GM23338 (cell line): ENCODE measurements at regions not wholly inside any gene's neighbourhood (a gene's known extent, or its start where the extent isn't known, plus 50 kb on each side); places are given as distances from the start of the nearest gene placed in this dataset.

Source experiments
- ATAC-seq: fragments of 200-7000 bp; cut with Tn5 transposase; 3 replicates; pipeline ENCODE4 v1.9.1; 2020
- DNase-seq: peaks from one replicate; pipeline ENCODE4 v3.0.0-alpha.2; 2015; ENCODE audit warnings: low spot score
- H2AFZ ChIP-seq: fragments of 200-600 bp; sonication (generic); 2 replicates; pipeline ENCODE4 v1.8.0; 2016; ENCODE audit warnings: antibody characterized with exemption, mild to moderate bottlenecking, moderate library complexity
- H3F3A ChIP-seq: fragments of 200-600 bp; sonication (generic); replicated peaks from 2 replicates; pipeline ENCODE4 v1.8.0; 2017; ENCODE audit warnings: antibody characterized with exemption, mixed run types, low read depth
- H3K27ac ChIP-seq: fragments of 200-600 bp; sonication (generic); 2 replicates; pipeline ENCODE4 v1.6.1; 2016; ENCODE audit warnings: low read depth
- H3K27me3 ChIP-seq: fragments of 200-600 bp; sonication (generic); 2 replicates; pipeline ENCODE4 v1.8.0; 2016; ENCODE audit warnings: mild to moderate bottlenecking, mixed run types, moderate library complexity; ENCODE audit not compliant: insufficient read depth
- H3K36me3 ChIP-seq: fragments of 200-600 bp; sonication (generic); 2 replicates; pipeline ENCODE4 v1.8.0; 2016; ENCODE audit warnings: mild to moderate bottlenecking; ENCODE audit not compliant: insufficient read depth
- H3K4me1 ChIP-seq: fragments of 200-600 bp; sonication (generic); 2 replicates; pipeline ENCODE4 v1.8.0; 2016; ENCODE audit warnings: mild to moderate bottlenecking, moderate library complexity; ENCODE audit not compliant: insufficient read depth
- H3K4me2 ChIP-seq: fragments of 200-600 bp; sonication (generic); 2 replicates; pipeline ENCODE4 v1.7.1; 2017; ENCODE audit warnings: mixed run types
- H3K4me3 ChIP-seq: fragments of 200-600 bp; sonication (generic); 2 replicates; pipeline ENCODE4 v1.6.1; 2016; ENCODE audit warnings: mixed run types
- H3K79me2 ChIP-seq: fragments of 200-600 bp; sonication (generic); replicated peaks from 2 replicates; pipeline ENCODE4 v1.8.0; 2017; ENCODE audit warnings: mild to moderate bottlenecking; ENCODE audit not compliant: insufficient read depth
- H3K9me2 ChIP-seq: fragments of 200-600 bp; sonication (generic); 2 replicates; pipeline ENCODE4 v1.8.0; 2017; ENCODE audit not compliant: insufficient read depth
- H4K20me1 ChIP-seq: fragments of 200-600 bp; sonication (generic); replicated peaks from 2 replicates; pipeline ENCODE4 v1.8.0; 2017; ENCODE audit warnings: mild to moderate bottlenecking; ENCODE audit not compliant: insufficient read depth
- H3K27ac Mint-ChIP-seq: 2 replicates; pipeline ENCODE4 v1.8.0; 2020; ENCODE audit warnings: inconsistent platforms, mild to moderate bottlenecking, moderate library complexity, mixed read lengths
- H3K27me3 Mint-ChIP-seq: 3 replicates; pipeline ENCODE4 v1.8.0; 2022; ENCODE audit warnings: low read depth, mild to moderate bottlenecking, moderate library complexity, mixed read lengths, inconsistent platforms; ENCODE audit not compliant: insufficient read depth, poor library complexity
- H3K36me3 Mint-ChIP-seq: 3 replicates; pipeline ENCODE4 v1.8.0; 2021; ENCODE audit warnings: low read depth, mild to moderate bottlenecking, inconsistent platforms, moderate library complexity, mixed read lengths
- H3K4me1 Mint-ChIP-seq: 3 replicates; pipeline ENCODE4 v1.8.0; 2020; ENCODE audit warnings: mild to moderate bottlenecking, inconsistent platforms, mixed read lengths
- H3K4me3 Mint-ChIP-seq: 3 replicates; pipeline ENCODE4 v1.8.0; 2021; ENCODE audit warnings: moderate library complexity, mild to moderate bottlenecking, inconsistent platforms, mixed read lengths
- H3K9me3 Mint-ChIP-seq: 3 replicates; pipeline ENCODE4 v1.8.0; 2020; ENCODE audit warnings: moderate library complexity, mild to moderate bottlenecking, inconsistent platforms, mixed read lengths
- CREB1 ChIP-seq: fragments of 250-450 bp; sonication (Bioruptor Pico); IDR thresholded peaks from 2 replicates; pipeline ENCODE4 v1.5.0; 2020; ENCODE audit warnings: low read depth, mild to moderate bottlenecking, moderate library complexity
- ETS1 ChIP-seq: IDR thresholded peaks from 2 replicates; pipeline ENCODE4 v1.6.1; 2016; ENCODE audit warnings: antibody characterized with exemption
- EZH2 ChIP-seq: fragments of 200-600 bp; sonication (generic); IDR thresholded peaks from one replicate; pipeline ENCODE4 v1.8.0; 2017; ENCODE audit warnings: antibody characterized with exemption, mild to moderate bottlenecking, low read depth; ENCODE audit not compliant: unreplicated experiment
- EZH2phosphoT487 ChIP-seq: fragments of 200-600 bp; sonication (generic); IDR thresholded peaks from one replicate; pipeline ENCODE4 v1.8.1; 2018; ENCODE audit warnings: antibody characterized with exemption; ENCODE audit not compliant: unreplicated experiment
- JUNB ChIP-seq: IDR thresholded peaks from one replicate; pipeline ENCODE4 v1.6.1; 2016; ENCODE audit warnings: antibody characterized with exemption; ENCODE audit not compliant: unreplicated experiment
- NANOG ChIP-seq: IDR thresholded peaks from 2 replicates; pipeline ENCODE4 v1.6.1; 2016; ENCODE audit warnings: antibody characterized with exemption, borderline replicate concordance
- POLR2AphosphoS5 ChIP-seq: IDR thresholded peaks from 2 replicates; pipeline ENCODE4 v1.6.1; 2016; ENCODE audit warnings: antibody characterized with exemption, low read depth
- REST ChIP-seq: IDR thresholded peaks from one replicate; pipeline ENCODE4 v1.6.1; 2018; ENCODE audit warnings: antibody characterized with exemption; ENCODE audit not compliant: unreplicated experiment
- ZNF114 ChIP-seq: fragments of 250-450 bp; sonication (Bioruptor Pico); IDR thresholded peaks from 2 replicates; pipeline ENCODE4 v1.5.0; 2020; ENCODE audit warnings: mild to moderate bottlenecking, moderate library complexity
- ZNF331 ChIP-seq: fragments of 250-450 bp; sonication (Bioruptor Pico); IDR thresholded peaks from 2 replicates; pipeline ENCODE4 v1.5.0; 2020; ENCODE audit warnings: low read depth, mild to moderate bottlenecking, moderate library complexity
- ZNF462 ChIP-seq: fragments of 250-450 bp; sonication (Bioruptor Pico); IDR thresholded peaks from 2 replicates; pipeline ENCODE4 v1.5.0; 2020; ENCODE audit warnings: mild to moderate bottlenecking, moderate library complexity
- TF ChIP-seq, protein P1 (sequence below), 2 experiments: fragments of 200-600 bp in 1 of 2; sonication (generic) in 1 of 2; conservative IDR thresholded peaks; 2 replicates each; pipeline versions ENCODE4 v1.5.1 to v1.6.1; 2016 to 2017; ENCODE audit warnings: antibody characterized with exemption in 2 of 2, low read depth in 2 of 2, mild to moderate bottlenecking in 2 of 2, moderate library complexity in 1 of 2

DNA sequence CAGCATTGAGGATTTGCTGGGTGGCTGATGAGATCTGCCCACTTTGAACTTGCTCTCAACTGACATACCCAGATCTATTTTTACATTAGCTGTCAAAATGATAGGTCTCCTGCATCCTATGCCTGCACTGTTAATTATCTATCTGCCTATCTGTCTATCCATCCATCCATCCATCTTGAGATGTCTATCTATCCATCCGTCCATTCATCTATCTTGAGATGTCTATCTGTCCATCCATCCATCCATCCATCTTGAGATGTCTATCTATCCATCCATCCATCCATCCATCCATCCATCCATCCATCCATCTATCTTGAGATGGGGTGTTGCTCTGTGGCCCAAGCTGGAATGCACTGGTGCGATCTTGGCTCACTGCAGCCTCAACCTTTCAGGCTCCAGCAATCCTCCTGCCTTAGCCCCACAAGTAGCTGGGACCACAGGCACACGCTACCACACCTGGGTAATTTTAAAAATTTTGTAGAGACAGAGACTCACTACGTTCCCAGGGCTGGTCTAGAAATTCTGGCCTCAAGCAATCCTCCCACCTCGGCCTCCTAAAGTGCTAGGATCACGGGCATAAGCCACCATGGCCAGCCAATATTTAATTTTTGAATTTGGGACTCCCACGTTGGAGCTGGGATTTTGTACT is 159.4 kb upstream of the NSMCE3 start (continued):
- TF ChIP-seq EZH2 (no peak), ETS1 (no peak), JUNB (no peak), POLR2AphosphoS5 (no peak)

DNA sequence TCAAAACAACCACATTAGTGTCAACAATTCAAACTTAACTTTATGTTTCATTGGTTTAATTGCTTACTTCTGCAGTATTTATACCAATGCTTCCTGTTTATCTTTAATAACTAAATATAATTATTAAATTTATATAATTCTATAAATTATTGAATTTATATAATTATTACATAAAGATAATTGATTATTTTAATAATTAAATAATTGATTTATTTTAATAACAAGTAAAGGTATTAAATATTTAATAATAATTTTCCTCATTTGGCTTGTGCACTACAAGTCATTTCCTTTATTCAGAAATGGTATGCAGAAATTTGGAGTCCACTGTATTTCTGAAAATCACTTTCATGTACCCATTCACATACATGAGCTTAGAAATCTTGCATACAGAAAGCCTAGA is 156.2 kb upstream of the NSMCE3 start:
- H3K36me3 ChIP-seq = no peaks in the 10 kb centered on the region
- no peak overlapping the region for H3K4me3 ChIP-seq
- Mint-ChIP-seq H3K27ac (no peak overlapping the region), H3K4me1 (peaks cover under 1% of the 10 kb centered on the region; the same call in 1 of the 3 replicates), H3K27me3 (no peaks in the 10 kb centered on the region), H3K36me3 (peaks cover 5% of the 10 kb centered on the region; the same call in 2 of the 3 replicates), H3K4me3 (no peak overlapping the region), H3K9me3 (peaks cover 7% of the 10 kb centered on the region; the same call in 2 of the 3 replicates)
- H3K9me2 ChIP-seq = no peaks in the 10 kb centered on the region; the same call in 1 of the 2 replicates
- no peak overlapping the region for H2AFZ ChIP-seq
- H3K79me2 ChIP-seq = no peaks in the 10 kb centered on the region
- H3K27ac ChIP-seq = no peak overlapping the region
- ATAC-seq = no peak
- H3F3A ChIP-seq = no peaks in the 10 kb centered on the region
- H3K4me1 ChIP-seq = no peaks in the 10 kb centered on the region
- no peak overlapping the region for H3K4me2 ChIP-seq
- DNase-seq = no peak
- H3K27me3 ChIP-seq = no peaks in the 10 kb centered on the region
- no peaks in the 10 kb centered on the region for H4K20me1 ChIP-seq
- no peak for TF ChIP-seq REST
- TF ChIP-seq ZNF462 (CRISPR knock-in tag) = no peak
- TF ChIP-seq, protein P1, sequence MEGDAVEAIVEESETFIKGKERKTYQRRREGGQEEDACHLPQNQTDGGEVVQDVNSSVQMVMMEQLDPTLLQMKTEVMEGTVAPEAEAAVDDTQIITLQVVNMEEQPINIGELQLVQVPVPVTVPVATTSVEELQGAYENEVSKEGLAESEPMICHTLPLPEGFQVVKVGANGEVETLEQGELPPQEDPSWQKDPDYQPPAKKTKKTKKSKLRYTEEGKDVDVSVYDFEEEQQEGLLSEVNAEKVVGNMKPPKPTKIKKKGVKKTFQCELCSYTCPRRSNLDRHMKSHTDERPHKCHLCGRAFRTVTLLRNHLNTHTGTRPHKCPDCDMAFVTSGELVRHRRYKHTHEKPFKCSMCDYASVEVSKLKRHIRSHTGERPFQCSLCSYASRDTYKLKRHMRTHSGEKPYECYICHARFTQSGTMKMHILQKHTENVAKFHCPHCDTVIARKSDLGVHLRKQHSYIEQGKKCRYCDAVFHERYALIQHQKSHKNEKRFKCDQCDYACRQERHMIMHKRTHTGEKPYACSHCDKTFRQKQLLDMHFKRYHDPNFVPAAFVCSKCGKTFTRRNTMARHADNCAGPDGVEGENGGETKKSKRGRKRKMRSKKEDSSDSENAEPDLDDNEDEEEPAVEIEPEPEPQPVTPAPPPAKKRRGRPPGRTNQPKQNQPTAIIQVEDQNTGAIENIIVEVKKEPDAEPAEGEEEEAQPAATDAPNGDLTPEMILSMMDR (conservative IDR thresholded peaks at IDR 0.05; ENCODE audit: low read depth in 2 of 2) = no peak
- no peak for TF ChIP-seq CREB1 (CRISPR knock-in tag)
- no peak for TF ChIP-seq POLR2AphosphoS5
- TF ChIP-seq NANOG = no peak
- TF ChIP-seq JUNB = no peak
- TF ChIP-seq EZH2 = no peak
- TF ChIP-seq EZH2phosphoT487 = no peak
- TF ChIP-seq ZNF331 (CRISPR knock-in tag) = no peak
- no peak for TF ChIP-seq ZNF114 (CRISPR knock-in tag)
